Loucy (cell line): ENCODE measurements at regions not wholly inside any gene's neighbourhood (a gene's known extent, or its start where the extent isn't known, plus 50 kb on each side); places are given as distances from the start of the nearest gene placed in this dataset.

Source experiments
- EZH2phosphoT487 ChIP-seq: fragments of 200-600 bp; IDR thresholded peaks from 2 replicates; pipeline ENCODE4 v1.6.1; 2018; ENCODE audit warnings: antibody characterized with exemption, mild to moderate bottlenecking, moderate library complexity, borderline replicate concordance
- TF ChIP-seq, protein P1 (sequence below): fragments of 200-600 bp; sonication (generic); conservative IDR thresholded peaks from 2 replicates; pipeline ENCODE4 v1.5.1; 2014; ENCODE audit warnings: mild to moderate bottlenecking, antibody characterized with exemption, low read length

DNA sequence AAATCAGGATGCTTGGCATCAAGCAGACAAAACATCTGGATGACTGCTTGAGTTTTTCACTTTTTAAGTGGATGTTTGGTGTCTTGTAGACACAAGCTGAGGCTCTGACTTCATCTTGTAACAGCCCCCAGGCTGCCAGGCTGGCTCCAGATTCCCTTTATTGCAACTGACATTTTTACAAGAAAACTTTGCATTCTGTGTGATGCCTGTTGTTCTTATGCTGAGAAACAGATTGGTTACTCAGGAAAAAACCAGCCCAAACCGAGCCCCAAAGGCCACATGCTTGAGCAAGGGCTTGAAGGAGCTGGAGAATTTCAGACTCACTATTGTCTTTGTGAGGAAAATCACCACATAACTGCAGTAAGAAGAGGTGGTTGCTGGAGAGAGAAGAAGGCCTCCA is 98.4 kb upstream of the PREP start:
- TF ChIP-seq, protein P1, sequence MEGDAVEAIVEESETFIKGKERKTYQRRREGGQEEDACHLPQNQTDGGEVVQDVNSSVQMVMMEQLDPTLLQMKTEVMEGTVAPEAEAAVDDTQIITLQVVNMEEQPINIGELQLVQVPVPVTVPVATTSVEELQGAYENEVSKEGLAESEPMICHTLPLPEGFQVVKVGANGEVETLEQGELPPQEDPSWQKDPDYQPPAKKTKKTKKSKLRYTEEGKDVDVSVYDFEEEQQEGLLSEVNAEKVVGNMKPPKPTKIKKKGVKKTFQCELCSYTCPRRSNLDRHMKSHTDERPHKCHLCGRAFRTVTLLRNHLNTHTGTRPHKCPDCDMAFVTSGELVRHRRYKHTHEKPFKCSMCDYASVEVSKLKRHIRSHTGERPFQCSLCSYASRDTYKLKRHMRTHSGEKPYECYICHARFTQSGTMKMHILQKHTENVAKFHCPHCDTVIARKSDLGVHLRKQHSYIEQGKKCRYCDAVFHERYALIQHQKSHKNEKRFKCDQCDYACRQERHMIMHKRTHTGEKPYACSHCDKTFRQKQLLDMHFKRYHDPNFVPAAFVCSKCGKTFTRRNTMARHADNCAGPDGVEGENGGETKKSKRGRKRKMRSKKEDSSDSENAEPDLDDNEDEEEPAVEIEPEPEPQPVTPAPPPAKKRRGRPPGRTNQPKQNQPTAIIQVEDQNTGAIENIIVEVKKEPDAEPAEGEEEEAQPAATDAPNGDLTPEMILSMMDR: no peak
- TF ChIP-seq EZH2phosphoT487: no peak
